K562 (cell line): ENCODE measurements at regions not wholly inside any gene's neighbourhood (a gene's known extent, or its start where the extent isn't known, plus 50 kb on each side); places are given as distances from the start of the nearest gene placed in this dataset.

Source experiments
- ATAC-seq: fragments of 200-7000 bp; cut with Tn5 transposase; 3 replicates; pipeline ENCODE4 v1.9.1; 2020; ENCODE audit warnings: moderate library complexity
- BruUV-seq: library from RNA; stranded (reverse); fragments of 400-500 nt; replicated peaks from 2 replicates; lab custom pipeline; 2021; lab: Mats Ljungman, UMichigan
- CTCF ChIA-PET: fragments of 300-600 bp; formaldehyde crosslinking; extraction: SDS; loops from one replicate; lab custom pipeline; 2021; ENCODE audit warnings: low intra/inter-chr PET ratio; lab: Yijun Ruan, JAX
- POLR2A ChIA-PET: fragments of 300-600, 350-650 bp; sonication (Branson Sonifier 250); formaldehyde crosslinking; extraction: SDS; loops from one replicate; lab custom pipeline; 2021; ENCODE audit warnings: antibody characterized with exemption, inconsistent platforms; lab: Yijun Ruan, JAX
- DNase-seq, 4 experiments: peaks; one replicate each; pipeline versions ENCODE4 v3.0.0 to v3.0.0-alpha.2; 2011 to 2018; ENCODE audit warnings: low spot score in 3 of 4, mixed read lengths in 3 of 4; ENCODE audit errors: extremely low read depth in 1 of 4
- FAIRE-seq: peaks from 2 replicates; lab custom pipeline; 2011; peaks lifted over from hg19 to GRCh38; lab: Jason Lieb, UNC
- H2AFZ ChIP-seq: 2 replicates; pipeline ENCODE4 v1.6.0; 2011; ENCODE audit warnings: low read depth, low read length, control low read depth, inconsistent platforms
- H3K27ac ChIP-seq: fragments of 200-600 bp; 3 replicates; pipeline ENCODE4 v1.8.0; 2011; ENCODE audit warnings: low read depth, mild to moderate bottlenecking, control low read depth, inconsistent platforms, low read length, moderate library complexity, mixed read lengths; ENCODE audit errors: extremely low read depth
- H3K27me3 ChIP-seq, 2 experiments: fragments of 300-600 bp in 1 of 2; 2 replicates in 1 of 2; 3 replicates in 1 of 2; pipeline versions ENCODE4 v1.6.0 to v1.8.0; 2011; ENCODE audit warnings: inconsistent platforms in 2 of 2, low read length in 2 of 2, mild to moderate bottlenecking in 1 of 2, mixed read lengths in 1 of 2, moderate library complexity in 1 of 2; ENCODE audit not compliant: control insufficient read depth in 2 of 2, insufficient read depth in 2 of 2
- H3K36me3 ChIP-seq: fragments of 300-600 bp; 3 replicates; pipeline ENCODE4 v1.8.0; 2011; ENCODE audit warnings: mild to moderate bottlenecking, low read length, inconsistent platforms; ENCODE audit not compliant: control insufficient read depth, insufficient read depth
- H3K4me1 ChIP-seq, 2 experiments: fragments of 200-600 bp in 1 of 2; replicated peaks in 1 of 2; 2 replicates in 1 of 2; 3 replicates in 1 of 2; pipeline versions ENCODE4 v1.5.1 to v1.8.0; 2011; ENCODE audit warnings: inconsistent platforms in 2 of 2, low read length in 2 of 2, mild to moderate bottlenecking in 1 of 2, mixed read lengths in 1 of 2, moderate library complexity in 1 of 2; ENCODE audit not compliant: control insufficient read depth in 2 of 2, insufficient read depth in 2 of 2
- H3K4me2 ChIP-seq: 2 replicates; pipeline ENCODE4 v1.6.1; 2011; ENCODE audit warnings: low read length, control low read depth, inconsistent platforms, mixed read lengths; ENCODE audit not compliant: insufficient read depth
- H3K4me3 ChIP-seq: fragments of 200-600 bp; sonication (generic), shearing (Covaris generic); 2 replicates; pipeline ENCODE4 v1.5.1; 2016; ENCODE audit warnings: control low read depth, inconsistent platforms
- H3K79me2 ChIP-seq: fragments of 200-600 bp; 3 replicates; pipeline ENCODE4 v1.8.0; 2011; ENCODE audit warnings: low read length, inconsistent platforms; ENCODE audit not compliant: control insufficient read depth, insufficient read depth
- H3K9ac ChIP-seq, 2 experiments: 2 replicates each; pipeline versions ENCODE4 v1.6.0 to v1.6.1; 2011; ENCODE audit warnings: low read depth in 2 of 2, low read length in 2 of 2, control low read depth in 1 of 2, inconsistent platforms in 1 of 2, mild to moderate bottlenecking in 1 of 2, mixed read lengths in 1 of 2; ENCODE audit not compliant: insufficient read depth in 1 of 2
- H3K9me1 ChIP-seq: one replicate; pipeline ENCODE4 v1.6.0; 2011; ENCODE audit warnings: inconsistent platforms, mild to moderate bottlenecking, low read length, moderate library complexity; ENCODE audit not compliant: control insufficient read depth, insufficient read depth
- H3K9me3 ChIP-seq: replicated peaks from 2 replicates; pipeline ENCODE4 v1.5.1; 2011; ENCODE audit warnings: low read depth, low read length, inconsistent platforms; ENCODE audit not compliant: control insufficient read depth, insufficient read depth
- H4K20me1 ChIP-seq: replicated peaks from 2 replicates; pipeline ENCODE4 v1.6.1; 2011; ENCODE audit warnings: low read length, inconsistent platforms, mixed read lengths; ENCODE audit not compliant: control insufficient read depth, insufficient read depth
- ARID1B ChIP-seq: fragments of 450-650 bp; IDR thresholded peaks from 2 replicates; pipeline ENCODE4 v1.6.1; 2016; ENCODE audit warnings: antibody characterized with exemption, mild to moderate bottlenecking, inconsistent platforms
- FOSL1 ChIP-seq: fragments of 200-800 bp; sonication (Bioruptor generic); conservative IDR thresholded peaks from 2 replicates; pipeline ENCODE4 v1.6.1; 2016; ENCODE audit warnings: missing genetic modification characterization, missing compliant biosample characterization
- IRF2 ChIP-seq: sonication (generic); formaldehyde crosslinking; IDR thresholded peaks from 2 replicates; pipeline ENCODE4 v1.8.1; 2022; ENCODE audit warnings: mild to moderate bottlenecking, missing genetic modification reagents
- MTF1 ChIP-seq: fragments of 250-450 bp; sonication (Bioruptor Pico); IDR thresholded peaks from 2 replicates; pipeline ENCODE4 v1.9.0; 2021; ENCODE audit warnings: moderate library complexity, mild to moderate bottlenecking, inconsistent platforms, borderline replicate concordance
- NCOA6 ChIP-seq: fragments of 450-650 bp; IDR thresholded peaks from 2 replicates; pipeline ENCODE4 v1.6.1; 2017; ENCODE audit warnings: mild to moderate bottlenecking
- PTRF ChIP-seq: fragments of 450-650 bp; IDR thresholded peaks from 2 replicates; pipeline ENCODE4 v1.6.1; 2016; ENCODE audit warnings: mild to moderate bottlenecking, missing genetic modification characterization, missing compliant biosample characterization
- RBM22 ChIP-seq: fragments of 200-400 bp; formaldehyde crosslinking; IDR thresholded peaks from 2 replicates; pipeline ENCODE4 v1.6.1; 2018; ENCODE audit warnings: low read length, low read depth; ENCODE audit not compliant: poor library complexity, severe bottlenecking
- SIN3A ChIP-seq, 2 experiments: fragments of 150-350 bp in 1 of 2; IDR thresholded peaks; 2 replicates each; pipeline ENCODE4 v1.6.1; 2011 to 2016; ENCODE audit warnings: borderline replicate concordance in 2 of 2, low read depth in 2 of 2, low read length in 2 of 2, mild to moderate bottlenecking in 2 of 2, moderate library complexity in 2 of 2; ENCODE audit not compliant: control insufficient read depth in 1 of 2
- TAF9B ChIP-seq: fragments of 450-650 bp; IDR thresholded peaks from 2 replicates; pipeline ENCODE4 v1.6.1; 2018; ENCODE audit warnings: mild to moderate bottlenecking; ENCODE audit not compliant: partially characterized antibody
- THRAP3 ChIP-seq: fragments of 450-650 bp; IDR thresholded peaks from 2 replicates; pipeline ENCODE4 v1.6.1; 2016; ENCODE audit warnings: mild to moderate bottlenecking, inconsistent platforms, borderline replicate concordance
- ZNF263 ChIP-seq: sonication (generic); formaldehyde crosslinking; IDR thresholded peaks from 2 replicates; pipeline ENCODE4 v1.8.0; 2022; ENCODE audit warnings: mild to moderate bottlenecking, missing genetic modification reagents, borderline replicate concordance
- ZNF316 ChIP-seq: fragments of 450-650 bp; IDR thresholded peaks from 2 replicates; pipeline ENCODE4 v1.6.1; 2016
- ZNF586 ChIP-seq: fragments of 450-650 bp; formaldehyde crosslinking; conservative IDR thresholded peaks from 2 replicates; pipeline ENCODE4 v1.4.0; 2020; ENCODE audit warnings: mild to moderate bottlenecking, moderate library complexity
- WGBS: fragments of 100-300 bp; shearing (Covaris generic); methylation state at CpG from one replicate; pipeline ENCODE4 v1.1.6; 2016; ENCODE audit warnings: low coverage, mixed read lengths; ENCODE audit not compliant: insufficient coverage; ENCODE audit errors: missing lambda C conversion rate; 5-methylcytosine and 5-hydroxymethylcytosine counted together
- in situ Hi-C: fragments of 300-500 bp; cut with MboI; formaldehyde crosslinking; loops from 4 replicates; pipeline ENCODE4 v1.15.0; 2018; ENCODE audit warnings: inconsistent platforms, mixed read lengths
- intact Hi-C: fragments of 100-400 bp; cut with micrococcal nuclease; formaldehyde crosslinking; loops from 2 replicates; pipeline ENCODE4 v1.14.2; 2022
- TF ChIP-seq, protein P1 (sequence below): sonication (generic); formaldehyde crosslinking; IDR thresholded peaks from 2 replicates; pipeline ENCODE4 v1.8.1; 2023; ENCODE audit warnings: mild to moderate bottlenecking, missing genetic modification reagents
- TF ChIP-seq, protein P2 (sequence below): fragments of 450-650 bp; IDR thresholded peaks from 2 replicates; pipeline ENCODE4 v1.7.1; 2018; ENCODE audit warnings: mild to moderate bottlenecking, low read depth; ENCODE audit not compliant: partially characterized antibody
- TF ChIP-seq, protein P3 (sequence below), 3 experiments: fragments of 200-800 bp in 1 of 3; fragments of 250-450 bp in 1 of 3; fragments of 450-650 bp in 1 of 3; sonication (Bioruptor Pico) in 1 of 3; sonication (Bioruptor generic) in 1 of 3; formaldehyde crosslinking in 1 of 3; IDR thresholded peaks; 2 replicates each; pipeline versions ENCODE4 v1.6.1 to v1.8.0; 2016 to 2022; ENCODE audit warnings: mild to moderate bottlenecking in 2 of 3, missing genetic modification characterization in 2 of 3, missing compliant biosample characterization in 1 of 3, moderate library complexity in 1 of 3

DNA sequence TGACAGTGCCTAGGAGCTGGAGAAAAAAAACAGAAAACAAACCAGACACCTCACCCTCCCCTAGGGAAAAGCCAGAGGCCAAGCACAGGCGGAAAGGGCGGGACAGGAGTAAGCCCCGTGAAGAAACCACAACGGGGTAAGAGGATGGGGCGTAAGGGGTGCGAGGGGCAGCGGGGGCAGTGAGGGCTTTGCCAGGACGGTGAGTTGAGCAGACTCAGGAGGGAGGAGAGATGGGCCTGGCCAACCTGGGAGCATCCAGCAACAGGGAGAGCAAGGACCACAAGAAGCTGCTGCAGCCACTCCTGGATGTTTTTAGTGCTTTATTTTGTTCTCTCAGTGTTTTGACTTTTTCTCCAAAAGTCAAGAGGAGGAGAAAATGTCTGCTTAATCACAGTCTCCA, 114.1 kb upstream of the SOX1 start:
- DNase-seq: no peak
- Histone ChIP-seq H3K4me2 (no peak overlapping the region), H3K4me3 (no peak overlapping the region), H3K4me1 (no peaks in the 10 kb centered on the region), H3K79me2 (no peaks in the 10 kb centered on the region), H3K9me3 (no peaks in the 10 kb centered on the region), H3K9me1 (no peaks in the 10 kb centered on the region), H4K20me1 (no peaks in the 10 kb centered on the region), H3K9ac (no peak overlapping the region), H3K27ac (no peak overlapping the region), H3K27me3 (peaks cover 0 to 29% of the 10 kb centered on the region in 2 experiments; a peak in 4 of 5 replicates), H2AFZ (no peak overlapping the region), H3K36me3 (no peaks in the 10 kb centered on the region)
- ChIA-PET CTCF (no interaction called here), POLR2A (no interaction called here)
- in situ Hi-C loops (no loop called here), intact Hi-C loops (no loop called here)
- TF ChIP-seq TAF9B: no peak
- TF ChIP-seq ZNF263 (CRISPR knock-in tag): no peak
- no peak for TF ChIP-seq IRF2 (CRISPR knock-in tag)
- no peak for TF ChIP-seq ZNF316
- TF ChIP-seq FOSL1 (tag): no peak
- TF ChIP-seq PTRF (tag): no peak
- no peak for TF ChIP-seq ARID1B
- no peak for TF ChIP-seq THRAP3
- TF ChIP-seq RBM22: no peak
- TF ChIP-seq NCOA6: no peak
- no peak for TF ChIP-seq SIN3A (IDR thresholded peaks at IDR 0.05; ENCODE audit: borderline replicate concordance in 2 of 2, control insufficient read depth in 1 of 2, low read depth in 2 of 2, low read length in 2 of 2)
- TF ChIP-seq, protein P1, sequence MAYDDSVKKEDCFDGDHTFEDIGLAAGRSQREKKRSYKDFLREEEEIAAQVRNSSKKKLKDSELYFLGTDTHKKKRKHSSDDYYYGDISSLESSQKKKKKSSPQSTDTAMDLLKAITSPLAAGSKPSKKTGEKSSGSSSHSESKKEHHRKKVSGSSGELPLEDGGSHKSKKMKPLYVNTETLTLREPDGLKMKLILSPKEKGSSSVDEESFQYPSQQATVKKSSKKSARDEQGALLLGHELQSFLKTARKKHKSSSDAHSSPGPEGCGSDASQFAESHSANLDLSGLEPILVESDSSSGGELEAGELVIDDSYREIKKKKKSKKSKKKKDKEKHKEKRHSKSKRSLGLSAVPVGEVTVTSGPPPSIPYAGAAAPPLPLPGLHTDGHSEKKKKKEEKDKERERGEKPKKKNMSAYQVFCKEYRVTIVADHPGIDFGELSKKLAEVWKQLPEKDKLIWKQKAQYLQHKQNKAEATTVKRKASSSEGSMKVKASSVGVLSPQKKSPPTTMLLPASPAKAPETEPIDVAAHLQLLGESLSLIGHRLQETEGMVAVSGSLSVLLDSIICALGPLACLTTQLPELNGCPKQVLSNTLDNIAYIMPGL (CRISPR knock-in tag): no peak
- TF ChIP-seq ZNF586 (CRISPR knock-in tag): no peak
- no peak for TF ChIP-seq MTF1
- TF ChIP-seq, protein P2, sequence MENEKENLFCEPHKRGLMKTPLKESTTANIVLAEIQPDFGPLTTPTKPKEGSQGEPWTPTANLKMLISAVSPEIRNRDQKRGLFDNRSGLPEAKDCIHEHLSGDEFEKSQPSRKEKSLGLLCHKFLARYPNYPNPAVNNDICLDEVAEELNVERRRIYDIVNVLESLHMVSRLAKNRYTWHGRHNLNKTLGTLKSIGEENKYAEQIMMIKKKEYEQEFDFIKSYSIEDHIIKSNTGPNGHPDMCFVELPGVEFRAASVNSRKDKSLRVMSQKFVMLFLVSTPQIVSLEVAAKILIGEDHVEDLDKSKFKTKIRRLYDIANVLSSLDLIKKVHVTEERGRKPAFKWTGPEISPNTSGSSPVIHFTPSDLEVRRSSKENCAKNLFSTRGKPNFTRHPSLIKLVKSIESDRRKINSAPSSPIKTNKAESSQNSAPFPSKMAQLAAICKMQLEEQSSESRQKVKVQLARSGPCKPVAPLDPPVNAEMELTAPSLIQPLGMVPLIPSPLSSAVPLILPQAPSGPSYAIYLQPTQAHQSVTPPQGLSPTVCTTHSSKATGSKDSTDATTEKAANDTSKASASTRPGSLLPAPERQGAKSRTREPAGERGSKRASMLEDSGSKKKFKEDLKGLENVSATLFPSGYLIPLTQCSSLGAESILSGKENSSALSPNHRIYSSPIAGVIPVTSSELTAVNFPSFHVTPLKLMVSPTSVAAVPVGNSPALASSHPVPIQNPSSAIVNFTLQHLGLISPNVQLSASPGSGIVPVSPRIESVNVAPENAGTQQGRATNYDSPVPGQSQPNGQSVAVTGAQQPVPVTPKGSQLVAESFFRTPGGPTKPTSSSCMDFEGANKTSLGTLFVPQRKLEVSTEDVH: no peak
- TF ChIP-seq, protein P3, sequence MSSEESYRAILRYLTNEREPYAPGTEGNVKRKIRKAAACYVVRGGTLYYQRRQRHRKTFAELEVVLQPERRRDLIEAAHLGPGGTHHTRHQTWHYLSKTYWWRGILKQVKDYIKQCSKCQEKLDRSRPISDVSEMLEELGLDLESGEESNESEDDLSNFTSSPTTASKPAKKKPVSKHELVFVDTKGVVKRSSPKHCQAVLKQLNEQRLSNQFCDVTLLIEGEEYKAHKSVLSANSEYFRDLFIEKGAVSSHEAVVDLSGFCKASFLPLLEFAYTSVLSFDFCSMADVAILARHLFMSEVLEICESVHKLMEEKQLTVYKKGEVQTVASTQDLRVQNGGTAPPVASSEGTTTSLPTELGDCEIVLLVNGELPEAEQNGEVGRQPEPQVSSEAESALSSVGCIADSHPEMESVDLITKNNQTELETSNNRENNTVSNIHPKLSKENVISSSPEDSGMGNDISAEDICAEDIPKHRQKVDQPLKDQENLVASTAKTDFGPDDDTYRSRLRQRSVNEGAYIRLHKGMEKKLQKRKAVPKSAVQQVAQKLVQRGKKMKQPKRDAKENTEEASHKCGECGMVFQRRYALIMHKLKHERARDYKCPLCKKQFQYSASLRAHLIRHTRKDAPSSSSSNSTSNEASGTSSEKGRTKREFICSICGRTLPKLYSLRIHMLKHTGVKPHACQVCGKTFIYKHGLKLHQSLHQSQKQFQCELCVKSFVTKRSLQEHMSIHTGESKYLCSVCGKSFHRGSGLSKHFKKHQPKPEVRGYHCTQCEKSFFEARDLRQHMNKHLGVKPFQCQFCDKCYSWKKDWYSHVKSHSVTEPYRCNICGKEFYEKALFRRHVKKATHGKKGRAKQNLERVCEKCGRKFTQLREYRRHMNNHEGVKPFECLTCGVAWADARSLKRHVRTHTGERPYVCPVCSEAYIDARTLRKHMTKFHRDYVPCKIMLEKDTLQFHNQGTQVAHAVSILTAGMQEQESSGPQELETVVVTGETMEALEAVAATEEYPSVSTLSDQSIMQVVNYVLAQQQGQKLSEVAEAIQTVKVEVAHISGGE (CRISPR knock-in tag; IDR thresholded peaks at IDR 0.05): no peak
- BruUV-seq: no TSS peak
- no peak for ATAC-seq
- 0% methylated on average over 2 of the region's 8 CpGs for WGBS
- no peak for FAIRE-seq
